ENCODE measurements at regions not wholly inside any gene's neighbourhood (a gene's known extent, or its start where the extent isn't known, plus 50 kb on each side); places are given as distances from the start of the nearest gene placed in this dataset.
"Not testable (repeated sequence)": the region's sequence is repeated elsewhere in the genome, so short reads cannot be mapped to it uniquely, and the experiment has no call there.

- TF ChIP-seq, protein P1, sequence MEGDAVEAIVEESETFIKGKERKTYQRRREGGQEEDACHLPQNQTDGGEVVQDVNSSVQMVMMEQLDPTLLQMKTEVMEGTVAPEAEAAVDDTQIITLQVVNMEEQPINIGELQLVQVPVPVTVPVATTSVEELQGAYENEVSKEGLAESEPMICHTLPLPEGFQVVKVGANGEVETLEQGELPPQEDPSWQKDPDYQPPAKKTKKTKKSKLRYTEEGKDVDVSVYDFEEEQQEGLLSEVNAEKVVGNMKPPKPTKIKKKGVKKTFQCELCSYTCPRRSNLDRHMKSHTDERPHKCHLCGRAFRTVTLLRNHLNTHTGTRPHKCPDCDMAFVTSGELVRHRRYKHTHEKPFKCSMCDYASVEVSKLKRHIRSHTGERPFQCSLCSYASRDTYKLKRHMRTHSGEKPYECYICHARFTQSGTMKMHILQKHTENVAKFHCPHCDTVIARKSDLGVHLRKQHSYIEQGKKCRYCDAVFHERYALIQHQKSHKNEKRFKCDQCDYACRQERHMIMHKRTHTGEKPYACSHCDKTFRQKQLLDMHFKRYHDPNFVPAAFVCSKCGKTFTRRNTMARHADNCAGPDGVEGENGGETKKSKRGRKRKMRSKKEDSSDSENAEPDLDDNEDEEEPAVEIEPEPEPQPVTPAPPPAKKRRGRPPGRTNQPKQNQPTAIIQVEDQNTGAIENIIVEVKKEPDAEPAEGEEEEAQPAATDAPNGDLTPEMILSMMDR (IDR thresholded peaks at IDR 0.05): not testable (repeated sequence)
- TF ChIP-seq POLR2A, EP300 (IDR thresholded peaks at IDR 0.05): not testable (repeated sequence)
Measured at GRCh38 chr2:211025089-211025488, 468.7 kb downstream of the CPS1 start.
